ENCODE measurements at regions not wholly inside any gene's neighbourhood (a gene's known extent, or its start where the extent isn't known, plus 50 kb on each side); places are given as distances from the start of the nearest gene placed in this dataset.
"Not testable (repeated sequence)": the region's sequence is repeated elsewhere in the genome, so short reads cannot be mapped to it uniquely, and the experiment has no call there.

- no peak overlapping the region for H3K4me3 ChIP-seq (ENCODE audit: low read length)
- DNase-seq: no peak
- H3K4me1 ChIP-seq (ENCODE audit: control insufficient read depth, insufficient read depth, low read length): no peaks in the 10 kb centered on the region
- no peaks in the 10 kb centered on the region for H3K9me3 ChIP-seq (ENCODE audit: control insufficient read depth, low read length)
- H3K27ac Mint-ChIP-seq: no peak overlapping the region
- no peaks in the 10 kb centered on the region for H3K27me3 ChIP-seq (ENCODE audit: control insufficient read depth, insufficient read depth, low read length, poor library complexity, severe bottlenecking)
- H3K36me3 ChIP-seq (ENCODE audit: control insufficient read depth, insufficient read depth, low read length): no peaks in the 10 kb centered on the region
- no peaks in the 10 kb centered on the region for H3K27me3 Mint-ChIP-seq (ENCODE audit: insufficient read depth)
- H3K36me3 Mint-ChIP-seq (ENCODE audit: low read depth): no peaks in the 10 kb centered on the region
- peaks cover 10% of the 10 kb centered on the region for H3K9me3 Mint-ChIP-seq
- no peak overlapping the region for H3K9ac ChIP-seq (ENCODE audit: extremely low read depth, low read length, poor library complexity, severe bottlenecking)
- H3K4me1 Mint-ChIP-seq: no peaks in the 10 kb centered on the region
- no peak for TF ChIP-seq CTCF (conservative IDR thresholded peaks at IDR 0.05)
- 87 to 89% methylated on average over 4 to 11 of the region's 11 CpGs for WGBS, 2 experiments (ENCODE audit: insufficient coverage in 1 of 2, insufficient read length in 1 of 2)
- no peak overlapping the region for H3K27ac ChIP-seq (ENCODE audit: low read depth, low read length)
- H3K4me3 Mint-ChIP-seq: no peak overlapping the region
Observed at GRCh38 chr6:168992446-168993144, 261.1 kb downstream of the THBS2 start.

- not testable (repeated sequence) for DNase-seq; H3K4me3 ChIP-seq (ENCODE audit: low read length); H3K27ac Mint-ChIP-seq
Observed at GRCh38 chr6:168991695-168992094, 262.0 kb downstream of the THBS2 start.

GRCh38 chr6:168990019-168990751 lies 263.5 kb downstream of the THBS2 start:
- Histone ChIP-seq H3K4me3 (ENCODE audit: low read length) (no peak overlapping the region), H3K4me1 (ENCODE audit: control insufficient read depth, insufficient read depth, low read length) (no peaks in the 10 kb centered on the region), H3K9me3 (ENCODE audit: control insufficient read depth, low read length) (no peaks in the 10 kb centered on the region), H3K27ac (ENCODE audit: low read depth, low read length) (no peak overlapping the region), H3K9ac (ENCODE audit: extremely low read depth, low read length, poor library complexity, severe bottlenecking) (no peak overlapping the region), H3K27me3 (ENCODE audit: control insufficient read depth, insufficient read depth, low read length, poor library complexity, severe bottlenecking) (no peaks in the 10 kb centered on the region), H3K36me3 (ENCODE audit: control insufficient read depth, insufficient read depth, low read length) (no peaks in the 10 kb centered on the region)
- H3K9me3 Mint-ChIP-seq: peaks cover 10% of the 10 kb centered on the region
- 97 to 100% methylated on average over 3 to 21 of the region's 22 CpGs for WGBS, 2 experiments (ENCODE audit: insufficient coverage in 1 of 2, insufficient read length in 1 of 2)
- no peak for TF ChIP-seq CTCF (conservative IDR thresholded peaks at IDR 0.05)
- H3K27ac Mint-ChIP-seq: no peak overlapping the region
- H3K36me3 Mint-ChIP-seq (ENCODE audit: low read depth): no peaks in the 10 kb centered on the region
- H3K4me1 Mint-ChIP-seq: no peaks in the 10 kb centered on the region
- no peak for DNase-seq
- no peak overlapping the region for H3K4me3 Mint-ChIP-seq
- H3K27me3 Mint-ChIP-seq (ENCODE audit: insufficient read depth): no peaks in the 10 kb centered on the region

More at GRCh38 chr6:168991695-168992094, 262.0 kb downstream of the THBS2 start:
- H3K9me3 ChIP-seq (ENCODE audit: control insufficient read depth, low read length); H3K36me3 ChIP-seq (ENCODE audit: control insufficient read depth, insufficient read depth, low read length); H3K4me3 Mint-ChIP-seq; H3K9ac ChIP-seq (ENCODE audit: extremely low read depth, low read length, poor library complexity, severe bottlenecking); H3K4me1 ChIP-seq (ENCODE audit: control insufficient read depth, insufficient read depth, low read length); H3K36me3 Mint-ChIP-seq (ENCODE audit: low read depth); H3K4me1 Mint-ChIP-seq; H3K27me3 Mint-ChIP-seq (ENCODE audit: insufficient read depth); H3K9me3 Mint-ChIP-seq; H3K27ac ChIP-seq (ENCODE audit: low read depth, low read length); H3K27me3 ChIP-seq (ENCODE audit: control insufficient read depth, insufficient read depth, low read length, poor library complexity, severe bottlenecking): not testable (repeated sequence)
- 90 to 92% methylated on average over 11 to 14 of the region's 17 CpGs for WGBS, 2 experiments (ENCODE audit: insufficient coverage in 1 of 2, insufficient read length in 1 of 2)

Measured in endodermal cell (in vitro differentiated cells).